GM06990 (cell line): ENCODE measurements at regions not wholly inside any gene's neighbourhood (a gene's known extent, or its start where the extent isn't known, plus 50 kb on each side); places are given as distances from the start of the nearest gene placed in this dataset.

Source experiments
- DNase-seq: peaks from one replicate; pipeline ENCODE4 v3.0.0-alpha.2; 2011; ENCODE audit not compliant: insufficient read length; ENCODE audit errors: extremely low read depth
- H3K27me3 ChIP-seq: replicated peaks from 2 replicates; pipeline ENCODE4 v1.6.0; 2011; ENCODE audit warnings: low read length; ENCODE audit not compliant: control insufficient read depth, insufficient read depth
- H3K36me3 ChIP-seq: 2 replicates; pipeline ENCODE4 v1.5.1; 2011; ENCODE audit warnings: low read length; ENCODE audit not compliant: control insufficient read depth, insufficient read depth
- H3K4me3 ChIP-seq: replicated peaks from 2 replicates; pipeline ENCODE4 v1.5.1; 2011; ENCODE audit warnings: low read depth, mild to moderate bottlenecking, control low read depth, low read length
- TF ChIP-seq, protein P1 (sequence below): IDR thresholded peaks from 2 replicates; pipeline ENCODE4 v1.5.1; 2011; ENCODE audit warnings: low read length, control low read depth, mild to moderate bottlenecking, inconsistent platforms; ENCODE audit not compliant: insufficient read depth, poor library complexity, severe bottlenecking

DNA sequence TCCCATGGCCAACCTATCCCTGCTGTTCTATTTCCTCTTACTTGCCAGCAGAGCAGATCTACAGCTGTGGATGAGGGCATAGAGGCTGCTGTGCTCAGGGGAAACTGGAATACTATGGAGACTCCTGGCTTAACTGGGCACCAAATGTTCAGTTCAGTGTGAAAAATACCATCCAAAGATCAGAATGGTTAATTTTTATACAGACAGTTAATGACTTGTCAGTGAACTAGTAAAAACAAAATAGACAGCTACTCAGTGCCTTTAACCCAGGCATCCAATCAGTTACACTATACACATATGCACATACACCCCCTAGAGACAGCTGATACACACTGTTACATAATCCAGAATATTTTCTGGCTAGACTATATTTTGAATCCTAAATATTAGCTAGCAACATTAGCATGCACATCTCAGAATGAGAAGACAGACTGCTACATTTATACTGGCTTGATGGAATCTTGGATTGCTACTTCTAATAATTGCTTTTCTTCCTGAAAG lies 59.1 kb upstream of the WIPF1 start:
- Histone ChIP-seq H3K27me3 (no peaks in the 10 kb centered on the region), H3K4me3 (no peak overlapping the region), H3K36me3 (no peaks in the 10 kb centered on the region)
- TF ChIP-seq, protein P1, sequence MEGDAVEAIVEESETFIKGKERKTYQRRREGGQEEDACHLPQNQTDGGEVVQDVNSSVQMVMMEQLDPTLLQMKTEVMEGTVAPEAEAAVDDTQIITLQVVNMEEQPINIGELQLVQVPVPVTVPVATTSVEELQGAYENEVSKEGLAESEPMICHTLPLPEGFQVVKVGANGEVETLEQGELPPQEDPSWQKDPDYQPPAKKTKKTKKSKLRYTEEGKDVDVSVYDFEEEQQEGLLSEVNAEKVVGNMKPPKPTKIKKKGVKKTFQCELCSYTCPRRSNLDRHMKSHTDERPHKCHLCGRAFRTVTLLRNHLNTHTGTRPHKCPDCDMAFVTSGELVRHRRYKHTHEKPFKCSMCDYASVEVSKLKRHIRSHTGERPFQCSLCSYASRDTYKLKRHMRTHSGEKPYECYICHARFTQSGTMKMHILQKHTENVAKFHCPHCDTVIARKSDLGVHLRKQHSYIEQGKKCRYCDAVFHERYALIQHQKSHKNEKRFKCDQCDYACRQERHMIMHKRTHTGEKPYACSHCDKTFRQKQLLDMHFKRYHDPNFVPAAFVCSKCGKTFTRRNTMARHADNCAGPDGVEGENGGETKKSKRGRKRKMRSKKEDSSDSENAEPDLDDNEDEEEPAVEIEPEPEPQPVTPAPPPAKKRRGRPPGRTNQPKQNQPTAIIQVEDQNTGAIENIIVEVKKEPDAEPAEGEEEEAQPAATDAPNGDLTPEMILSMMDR: peak; percentile 22
- DNase-seq: no peak

DNA sequence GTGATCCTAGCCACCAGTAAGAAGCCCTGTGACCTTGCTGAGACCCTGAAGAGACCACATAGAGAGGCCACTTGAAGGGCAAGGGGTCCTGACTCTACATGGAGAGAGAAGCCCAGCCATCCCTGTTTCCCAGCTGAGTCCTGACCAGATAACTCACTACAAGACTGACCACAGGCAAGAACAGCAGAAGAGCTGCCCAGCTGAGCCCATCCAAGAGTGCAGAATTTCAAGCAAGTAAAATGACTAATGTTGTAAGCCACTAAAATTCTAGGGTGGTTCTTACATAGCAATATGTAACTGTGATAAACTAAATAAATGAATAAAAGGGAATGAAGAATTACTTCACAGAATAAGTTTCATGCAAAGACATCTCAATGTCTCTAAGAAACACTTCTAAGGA lies 58.4 kb upstream of the WIPF1 start:
- TF ChIP-seq, protein P1: no peak
- H3K4me3 ChIP-seq: no peak overlapping the region
- no peak for DNase-seq
- H3K27me3 ChIP-seq: no peaks in the 10 kb centered on the region
- no peaks in the 10 kb centered on the region for H3K36me3 ChIP-seq

DNA sequence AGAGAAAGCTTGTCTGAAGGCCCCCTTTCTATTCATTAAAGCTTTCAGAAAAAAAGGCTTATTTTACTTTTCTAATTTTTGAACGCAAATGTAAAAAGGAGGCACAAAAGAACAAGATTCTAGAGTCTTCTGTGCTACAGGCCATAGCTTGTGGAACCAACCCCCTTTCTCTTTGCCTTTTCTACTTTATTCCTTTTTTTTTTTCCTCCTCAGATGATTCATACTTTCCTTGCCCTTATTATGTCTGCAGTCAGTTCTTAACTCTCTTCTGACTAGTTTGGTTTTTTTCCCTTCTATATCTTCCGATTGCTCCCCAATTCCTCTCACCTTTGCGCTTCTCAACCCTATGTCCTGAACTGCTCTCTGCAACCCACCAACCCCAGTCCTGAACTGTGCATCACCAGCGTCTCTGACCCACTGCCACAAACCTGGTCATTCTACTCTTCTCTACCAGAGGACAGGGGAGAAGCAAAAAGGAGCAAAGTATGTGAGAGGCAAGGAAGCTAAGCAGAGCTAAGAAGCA lies 56.9 kb upstream of the WIPF1 start:
- DNase-seq: no peak
- no peak overlapping the region for H3K4me3 ChIP-seq
- H3K27me3 ChIP-seq: no peaks in the 10 kb centered on the region
- TF ChIP-seq, protein P1: no peak
- H3K36me3 ChIP-seq: no peaks in the 10 kb centered on the region

DNA sequence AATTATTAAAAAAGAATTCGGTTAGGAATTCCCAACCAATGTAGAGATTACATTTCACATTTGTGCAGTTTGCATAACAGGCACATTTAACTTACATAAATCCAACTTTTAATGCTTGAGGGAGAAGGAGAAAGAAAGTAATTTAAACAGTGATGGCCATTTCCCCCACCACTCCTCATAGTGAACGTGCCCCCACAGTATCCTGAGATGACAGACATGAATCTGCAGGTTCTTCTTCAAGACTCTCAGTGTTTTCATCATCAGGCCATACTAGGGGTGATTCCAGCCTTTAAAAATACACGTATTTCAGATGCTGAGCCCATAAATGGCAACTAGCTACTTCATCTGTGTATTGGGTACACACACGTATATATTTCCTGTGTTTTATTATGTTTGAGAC lies 51.3 kb upstream of the WIPF1 start:
- DNase-seq: no peak
- H3K36me3 ChIP-seq: no peaks in the 10 kb centered on the region
- TF ChIP-seq, protein P1: no peak
- H3K4me3 ChIP-seq: no peak overlapping the region
- H3K27me3 ChIP-seq: no peaks in the 10 kb centered on the region
